ENCODE measurements at regions not wholly inside any gene's neighbourhood (a gene's known extent, or its start where the extent isn't known, plus 50 kb on each side); places are given as distances from the start of the nearest gene placed in this dataset.

- ATAC-seq (no peak), DNase-seq (ENCODE audit: low spot score) (no peak)
Measured at GRCh38 chr17:79427621-79428539, 183.0 kb downstream of the RBFOX3 start.

- no peak for ATAC-seq
- no peak for DNase-seq (ENCODE audit: low spot score)
Measured at GRCh38 chr17:79425686-79426085, 185.2 kb downstream of the RBFOX3 start.

GRCh38 chr17:79424471-79425185 lies 186.2 kb downstream of the RBFOX3 start:
- ATAC-seq (no peak), DNase-seq (ENCODE audit: low spot score) (no peak)

- ATAC-seq (no peak), DNase-seq (ENCODE audit: low spot score) (no peak)
Measured at GRCh38 chr17:79423811-79424465, 186.9 kb downstream of the RBFOX3 start.

- ATAC-seq (no peak), DNase-seq (ENCODE audit: low spot score) (no peak)
Measured at GRCh38 chr17:79422236-79422635, 188.6 kb downstream of the RBFOX3 start.

- ATAC-seq = no peak
- no peak for DNase-seq (ENCODE audit: low spot score)
Measured at GRCh38 chr17:79420318-79421243, 190.3 kb downstream of the RBFOX3 start.

GRCh38 chr17:79417476-79417988 lies 193.3 kb downstream of the RBFOX3 start:
- ATAC-seq (no peak), DNase-seq (ENCODE audit: low spot score) (no peak)

- no peak for ATAC-seq
- no peak for DNase-seq (ENCODE audit: low spot score)
Measured at GRCh38 chr17:79415909-79416308, 194.9 kb downstream of the RBFOX3 start.

GRCh38 chr17:79415365-79415764 lies 195.5 kb downstream of the RBFOX3 start:
- DNase-seq (ENCODE audit: low spot score) (no peak), ATAC-seq (no peak)

GRCh38 chr17:79414793-79415211 lies 196.0 kb downstream of the RBFOX3 start:
- DNase-seq (ENCODE audit: low spot score) (no peak), ATAC-seq (no peak)

GRCh38 chr17:79414063-79414792 lies 196.6 kb downstream of the RBFOX3 start:
- no peak for ATAC-seq
- no peak for DNase-seq (ENCODE audit: low spot score)

- DNase-seq (ENCODE audit: low spot score) (no peak), ATAC-seq (peak; percentile 53)
Measured at GRCh38 chr17:79413611-79414010, 197.2 kb downstream of the RBFOX3 start.

GRCh38 chr17:79412886-79413390 lies 197.9 kb downstream of the RBFOX3 start:
- DNase-seq (ENCODE audit: low spot score) = no peak
- ATAC-seq = no peak

GRCh38 chr17:79412110-79412509 lies 198.7 kb downstream of the RBFOX3 start:
- DNase-seq (ENCODE audit: low spot score) (no peak), ATAC-seq (no peak)

- ATAC-seq = no peak
- DNase-seq (ENCODE audit: low spot score) = no peak
Measured at GRCh38 chr17:79411419-79411818, 199.4 kb downstream of the RBFOX3 start.

- ATAC-seq (no peak), DNase-seq (ENCODE audit: low spot score) (no peak)
Measured at GRCh38 chr17:79410681-79411080, 200.2 kb downstream of the RBFOX3 start.

GRCh38 chr17:79408251-79408650 lies 202.6 kb downstream of the RBFOX3 start:
- no peak for ATAC-seq
- DNase-seq (ENCODE audit: low spot score) = no peak

GRCh38 chr17:79407385-79407784 lies 203.5 kb downstream of the RBFOX3 start:
- DNase-seq (ENCODE audit: low spot score) (no peak), ATAC-seq (no peak)

- no peak for ATAC-seq
- DNase-seq (ENCODE audit: low spot score) = no peak
Measured at GRCh38 chr17:79406316-79406715, 204.5 kb downstream of the RBFOX3 start.

Measured in left lobe of liver (tissue), 2 donors.